Colonic mucosa (tissue), 4 donors: ENCODE measurements at regions not wholly inside any gene's neighbourhood (a gene's known extent, or its start where the extent isn't known, plus 50 kb on each side); places are given as distances from the start of the nearest gene placed in this dataset.
"Not testable (repeated sequence)": the region's sequence is repeated elsewhere in the genome, so short reads cannot be mapped to it uniquely, and the experiment has no call there.

ENCODE experiments used
- DNase-seq: peaks from one replicate; pipeline ENCODE4 v3.0.0-alpha.2; 2020
- H3K27ac ChIP-seq: fragments of 200-600 bp; one replicate; pipeline ENCODE4 v1.8.0; 2021
- H3K27me3 ChIP-seq: fragments of 200-600 bp; one replicate; pipeline ENCODE4 v1.8.0; 2021
- H3K36me3 ChIP-seq: fragments of 200-600 bp; one replicate; pipeline ENCODE4 v1.8.0; 2021
- H3K4me1 ChIP-seq: fragments of 200-600 bp; one replicate; pipeline ENCODE4 v1.8.0; 2021; ENCODE audit warnings: mild to moderate bottlenecking
- H3K4me3 ChIP-seq: fragments of 200-600 bp; one replicate; pipeline ENCODE4 v1.8.0; 2021
- H3K9ac ChIP-seq, 2 donors: one replicate each; pipeline ENCODE4 v1.7.0; 2013; ENCODE audit warnings: control low read depth in 2 of 2, low read depth in 2 of 2, low read length in 2 of 2
- H3K9me3 ChIP-seq: fragments of 200-600 bp; one replicate; pipeline ENCODE4 v1.8.0; 2021
- CTCF ChIP-seq: fragments of 200-600 bp; IDR thresholded peaks from one replicate; pipeline ENCODE4 v1.8.0; 2022; ENCODE audit warnings: antibody characterized with exemption, mild to moderate bottlenecking
- intact Hi-C: fragments of 100-400 bp; cut with DNase I; formaldehyde crosslinking; loops from one replicate; pipeline ENCODE4 v1.14.1; 2022
- donor health status: healthy.
- donor health status: DM: no; HTN: no; CAD: no.
- donor health status: DM: no; HTN: no; CAD: no.

- no peak overlapping the region for H3K4me3 ChIP-seq
- H3K36me3 ChIP-seq = no peaks in the 10 kb centered on the region
- no peaks in the 10 kb centered on the region for H3K9me3 ChIP-seq
- no peak for DNase-seq
- intact Hi-C loops = no loop called here
- H3K27ac ChIP-seq = no peak overlapping the region
- no peak overlapping the region for H3K9ac ChIP-seq
- no peak for TF ChIP-seq CTCF
- no peaks in the 10 kb centered on the region for H3K4me1 ChIP-seq
- no peaks in the 10 kb centered on the region for H3K27me3 ChIP-seq
Observed at GRCh38 chr5:102682101-102682647, 72.9 kb upstream of the PAM start.

GRCh38 chr5:102688076-102688475, 67.0 kb upstream of the PAM start:
- H3K4me1 ChIP-seq, H3K36me3 ChIP-seq, H3K27me3 ChIP-seq, DNase-seq, H3K9ac ChIP-seq, H3K4me3 ChIP-seq, H3K27ac ChIP-seq, intact Hi-C loops, H3K9me3 ChIP-seq: not testable (repeated sequence)

GRCh38 chr5:102688581-102689342, 66.3 kb upstream of the PAM start:
- H3K27me3 ChIP-seq, intact Hi-C loops, DNase-seq, H3K4me3 ChIP-seq, H3K27ac ChIP-seq, H3K36me3 ChIP-seq, H3K9ac ChIP-seq, H3K4me1 ChIP-seq, H3K9me3 ChIP-seq: not testable (repeated sequence)

GRCh38 chr5:102690910-102691309, 64.2 kb upstream of the PAM start:
- Histone ChIP-seq H3K4me3 (no peak overlapping the region), H3K9me3 (no peaks in the 10 kb centered on the region), H3K4me1 (no peaks in the 10 kb centered on the region), H3K27ac (no peak overlapping the region), H3K27me3 (no peaks in the 10 kb centered on the region), H3K36me3 (no peaks in the 10 kb centered on the region), H3K9ac (no peak overlapping the region)
- intact Hi-C loops = no loop called here
- DNase-seq = no peak
- TF ChIP-seq CTCF = no peak

GRCh38 chr5:102691434-102691833, 63.7 kb upstream of the PAM start:
- Histone ChIP-seq H3K36me3 (no peaks in the 10 kb centered on the region), H3K9me3 (no peaks in the 10 kb centered on the region), H3K4me1 (no peaks in the 10 kb centered on the region), H3K27ac (no peak overlapping the region), H3K9ac (no peak overlapping the region), H3K27me3 (no peaks in the 10 kb centered on the region), H3K4me3 (no peak overlapping the region)
- no peak for TF ChIP-seq CTCF
- DNase-seq = no peak
- intact Hi-C loops = no loop called here

- Histone ChIP-seq H3K9me3 (no peaks in the 10 kb centered on the region), H3K9ac (no peak overlapping the region), H3K4me3 (no peak overlapping the region), H3K27me3 (no peaks in the 10 kb centered on the region), H3K27ac (no peak overlapping the region), H3K4me1 (no peaks in the 10 kb centered on the region), H3K36me3 (no peaks in the 10 kb centered on the region)
- TF ChIP-seq CTCF = no peak
- DNase-seq = no peak
- intact Hi-C loops = no loop called here
Observed at GRCh38 chr5:102700120-102700831, 54.8 kb upstream of the PAM start.
